CD4-positive, CD25-positive, alpha-beta regulatory T cell (primary cell): ENCODE measurements at regions not wholly inside any gene's neighbourhood (a gene's known extent, or its start where the extent isn't known, plus 50 kb on each side); places are given as distances from the start of the nearest gene placed in this dataset.

ENCODE experiments used
- ATAC-seq, 2 donors: fragments of 150-1000 bp; cut with Tn5 transposase; one replicate each; pipeline ENCODE4 v1.10.0; 2021; ENCODE audit warnings: low read depth in 2 of 2, moderate number of reproducible peaks in 2 of 2, moderate library complexity in 1 of 2
- DNase-seq, 3 donors: peaks; one replicate each; pipeline versions ENCODE4 v3.0.0 to v3.0.0-alpha.2; 2012 to 2022; ENCODE audit warnings: mixed read lengths in 1 of 3
- H3K27ac ChIP-seq: one replicate; pipeline ENCODE4 v1.7.0; 2013; ENCODE audit warnings: mild to moderate bottlenecking, low read length; ENCODE audit not compliant: insufficient read depth, poor library complexity, severe bottlenecking
- H3K27me3 ChIP-seq: one replicate; pipeline ENCODE4 v1.7.0; 2013; ENCODE audit warnings: low read length; ENCODE audit not compliant: control insufficient read depth, insufficient read depth
- H3K36me3 ChIP-seq: one replicate; pipeline ENCODE4 v1.7.0; 2013; ENCODE audit warnings: mild to moderate bottlenecking, low read length, moderate library complexity; ENCODE audit not compliant: control insufficient read depth, insufficient read depth
- H3K4me1 ChIP-seq: 2 replicates; pipeline ENCODE4 v1.7.0; 2013; ENCODE audit warnings: mild to moderate bottlenecking, low read length; ENCODE audit not compliant: insufficient read depth, control insufficient read depth, poor library complexity, severe bottlenecking
- H3K4me3 ChIP-seq: one replicate; pipeline ENCODE4 v1.7.0; 2013; ENCODE audit warnings: low read depth, mild to moderate bottlenecking, low read length, moderate library complexity
- H3K9me3 ChIP-seq, 2 experiments: 1 replicate in 1 of 2; 2 replicates in 1 of 2; pipeline ENCODE4 v1.7.0; 2013; ENCODE audit warnings: low read length in 2 of 2, mild to moderate bottlenecking in 1 of 2, moderate library complexity in 1 of 2; ENCODE audit not compliant: control insufficient read depth in 2 of 2
- H3K27ac Mint-ChIP-seq, 3 donors: one replicate each; pipeline ENCODE4 v1.8.0; 2020 to 2022; ENCODE audit warnings: mild to moderate bottlenecking in 3 of 3, mixed read lengths in 3 of 3, moderate library complexity in 2 of 3
- H3K27me3 Mint-ChIP-seq: one replicate; pipeline ENCODE4 v1.8.0; 2022; ENCODE audit warnings: mild to moderate bottlenecking, mixed read lengths
- H3K36me3 Mint-ChIP-seq: one replicate; pipeline ENCODE4 v1.8.0; 2020; ENCODE audit warnings: mixed read lengths
- H3K4me1 Mint-ChIP-seq, 4 donors: one replicate each; pipeline ENCODE4 v1.8.0; 2020 to 2022; ENCODE audit warnings: mixed read lengths in 4 of 4, mild to moderate bottlenecking in 1 of 4
- H3K4me3 Mint-ChIP-seq, 4 donors: one replicate each; pipeline ENCODE4 v1.8.0; 2020 to 2022; ENCODE audit warnings: mild to moderate bottlenecking in 4 of 4, mixed read lengths in 4 of 4, moderate library complexity in 3 of 4
- H3K9me3 Mint-ChIP-seq, 7 donors: one replicate each; pipeline ENCODE4 v1.8.0; 2020 to 2022; ENCODE audit warnings: mixed read lengths in 7 of 7, mild to moderate bottlenecking in 3 of 7, moderate library complexity in 2 of 7

DNA sequence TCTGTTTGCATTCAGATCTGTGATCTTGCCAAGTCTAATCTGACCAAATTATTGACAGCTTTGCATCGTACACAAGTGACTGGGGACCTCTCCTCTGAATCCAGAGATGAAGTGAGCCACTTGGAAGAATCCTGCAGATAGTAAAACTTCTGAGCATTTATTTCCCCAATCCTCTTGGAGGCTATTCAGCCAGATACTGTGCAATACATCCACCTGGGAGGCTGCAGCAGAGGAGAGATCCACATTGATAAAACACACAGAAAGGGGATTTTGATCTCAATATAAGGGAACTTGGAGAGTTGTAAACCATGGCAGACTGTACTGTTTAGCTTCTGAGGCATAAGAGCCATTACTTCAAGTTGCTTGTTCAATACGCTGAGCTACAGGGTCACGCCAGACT is 654.6 kb downstream of the MTRR start:
- Mint-ChIP-seq H3K9me3 (peaks cover 0 to 5% (median 0%) of the 10 kb centered on the region in 7 donors), H3K27ac (no peak overlapping the region), H3K4me3 (no peak overlapping the region), H3K27me3 (no peaks in the 10 kb centered on the region), H3K36me3 (no peaks in the 10 kb centered on the region), H3K4me1 (no peaks in the 10 kb centered on the region)
- Histone ChIP-seq H3K27ac (no peak overlapping the region), H3K36me3 (no peaks in the 10 kb centered on the region), H3K4me3 (no peak overlapping the region), H3K9me3 (no peaks in the 10 kb centered on the region), H3K27me3 (no peaks in the 10 kb centered on the region), H3K4me1 (no peaks in the 10 kb centered on the region)
- DNase-seq = no peak
- ATAC-seq = no peak

DNA sequence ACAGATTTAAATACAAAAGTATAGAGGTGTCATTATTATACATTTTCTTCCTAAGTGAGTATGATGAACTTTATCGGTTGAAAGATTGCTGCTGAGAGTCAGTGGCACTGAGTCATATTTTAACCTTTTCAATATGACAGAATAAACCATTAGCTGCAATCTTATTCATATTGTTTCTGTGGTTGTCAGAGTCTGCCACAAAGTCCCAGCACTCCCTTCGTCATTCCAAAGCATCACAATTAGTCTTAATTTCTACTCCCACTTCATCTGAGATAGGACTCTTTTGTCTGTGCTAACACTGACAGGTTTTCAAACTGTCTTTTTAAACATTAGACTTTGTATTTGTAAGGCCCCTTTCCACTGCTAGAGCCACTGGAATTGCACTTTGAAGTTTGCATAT is 656.9 kb downstream of the MTRR start:
- Histone ChIP-seq H3K36me3 (no peaks in the 10 kb centered on the region), H3K4me3 (no peak overlapping the region), H3K27me3 (no peaks in the 10 kb centered on the region), H3K27ac (no peak overlapping the region), H3K9me3 (no peaks in the 10 kb centered on the region), H3K4me1 (no peaks in the 10 kb centered on the region)
- H3K36me3 Mint-ChIP-seq = no peaks in the 10 kb centered on the region
- DNase-seq (no peak), ATAC-seq (no peak)
- peaks cover 0 to 5% (median 0%) of the 10 kb centered on the region in 7 donors for H3K9me3 Mint-ChIP-seq
- no peak overlapping the region for H3K27ac Mint-ChIP-seq
- no peaks in the 10 kb centered on the region for H3K27me3 Mint-ChIP-seq
- H3K4me1 Mint-ChIP-seq = no peaks in the 10 kb centered on the region
- H3K4me3 Mint-ChIP-seq = no peak overlapping the region

- DNase-seq (no peak), ATAC-seq (no peak)
- Histone ChIP-seq H3K4me1 (no peaks in the 10 kb centered on the region), H3K27ac (no peak overlapping the region), H3K9me3 (no peaks in the 10 kb centered on the region), H3K36me3 (no peaks in the 10 kb centered on the region), H3K4me3 (no peak overlapping the region), H3K27me3 (no peaks in the 10 kb centered on the region)
- H3K36me3 Mint-ChIP-seq = no peaks in the 10 kb centered on the region
- H3K27ac Mint-ChIP-seq = no peak overlapping the region
- H3K27me3 Mint-ChIP-seq = no peaks in the 10 kb centered on the region
- no peak overlapping the region for H3K4me3 Mint-ChIP-seq
- no peaks in the 10 kb centered on the region for H3K4me1 Mint-ChIP-seq
- H3K9me3 Mint-ChIP-seq = peaks cover 0 to 3% (median 0%) of the 10 kb centered on the region in 7 donors
These were observed 659.2 kb downstream of the MTRR start for GRCh38 chr5:8528106-8528505.

DNA sequence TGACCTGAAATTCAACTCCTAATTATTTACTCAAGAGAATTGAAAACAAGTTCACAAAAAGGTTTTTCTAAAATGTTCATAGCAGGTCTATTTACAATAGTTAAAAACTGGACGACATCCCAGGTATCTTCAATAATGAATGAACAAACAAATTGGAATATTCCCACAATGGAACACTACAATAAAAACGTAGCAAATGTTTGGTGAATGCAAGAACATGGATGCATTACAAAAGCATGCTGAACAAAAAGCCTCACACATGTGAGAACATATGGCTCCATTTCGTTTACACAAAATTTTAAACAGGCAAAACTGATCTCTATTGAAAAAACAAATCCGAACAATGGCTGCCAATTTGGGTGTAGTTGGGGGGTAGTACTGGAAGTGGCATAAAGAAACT is 669.9 kb downstream of the MTRR start:
- H3K4me3 ChIP-seq = no peak overlapping the region
- Mint-ChIP-seq H3K27ac (no peak overlapping the region), H3K36me3 (no peaks in the 10 kb centered on the region), H3K9me3 (peaks cover 0 to 11% (median 6%) of the 10 kb centered on the region in 7 donors), H3K27me3 (no peaks in the 10 kb centered on the region), H3K4me1 (no peaks in the 10 kb centered on the region), H3K4me3 (no peak overlapping the region)
- no peak for ATAC-seq
- no peak overlapping the region for H3K27ac ChIP-seq
- H3K9me3 ChIP-seq = no peaks in the 10 kb centered on the region
- no peaks in the 10 kb centered on the region for H3K36me3 ChIP-seq
- H3K27me3 ChIP-seq = no peaks in the 10 kb centered on the region
- no peaks in the 10 kb centered on the region for H3K4me1 ChIP-seq
- DNase-seq = no peak

DNA sequence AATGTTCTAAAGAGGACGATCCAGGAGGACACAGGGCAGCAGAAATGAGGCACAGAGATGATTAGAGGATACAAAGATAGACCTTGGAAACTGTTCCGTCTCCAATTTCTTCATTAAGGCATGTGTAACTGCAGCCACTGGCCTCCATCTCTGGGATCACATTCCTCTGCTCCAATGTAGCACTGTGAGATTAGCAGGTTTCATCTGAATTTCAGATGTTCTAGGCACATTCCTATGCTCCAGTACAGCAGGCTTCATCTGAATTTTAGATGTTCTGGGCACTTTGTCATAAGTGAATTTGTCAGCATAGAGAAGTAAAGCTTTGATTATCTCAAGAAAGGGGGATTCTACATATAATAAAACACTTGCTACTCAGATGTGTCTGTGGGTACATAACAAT is 671.4 kb downstream of the MTRR start:
- no peak for DNase-seq
- no peaks in the 10 kb centered on the region for H3K4me1 ChIP-seq
- no peaks in the 10 kb centered on the region for H3K4me1 Mint-ChIP-seq
- H3K36me3 ChIP-seq = no peaks in the 10 kb centered on the region
- no peaks in the 10 kb centered on the region for H3K27me3 ChIP-seq
- H3K36me3 Mint-ChIP-seq = no peaks in the 10 kb centered on the region
- no peaks in the 10 kb centered on the region for H3K9me3 ChIP-seq
- H3K27ac Mint-ChIP-seq = no peak overlapping the region
- no peak for ATAC-seq
- no peak overlapping the region for H3K27ac ChIP-seq
- H3K9me3 Mint-ChIP-seq = peaks cover 0 to 8% (median 6%) of the 10 kb centered on the region in 7 donors
- H3K27me3 Mint-ChIP-seq = no peaks in the 10 kb centered on the region
- no peak overlapping the region for H3K4me3 ChIP-seq
- H3K4me3 Mint-ChIP-seq = no peak overlapping the region

DNA sequence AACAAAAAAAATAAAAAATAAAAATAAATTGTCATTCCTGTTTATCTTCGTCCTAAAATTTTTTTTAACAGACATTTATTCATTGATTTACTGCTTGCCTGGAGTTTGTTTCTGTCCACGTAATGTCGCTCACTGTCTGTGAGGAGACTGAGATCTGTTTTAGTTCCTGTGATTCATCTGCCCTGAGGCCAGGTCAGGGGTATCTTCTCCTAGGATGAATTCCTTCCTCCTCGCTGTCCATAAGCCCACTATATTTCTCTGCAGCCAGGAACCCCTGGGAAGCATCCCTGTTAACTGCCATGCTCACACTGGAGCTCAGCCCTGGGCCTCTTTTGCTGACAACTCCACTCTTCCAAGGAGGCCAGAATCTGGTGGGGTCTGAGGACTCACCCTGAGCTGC is 682.0 kb downstream of the MTRR start:
- peaks cover 0 to 18% (median 7%) of the 10 kb centered on the region in 7 donors for H3K9me3 Mint-ChIP-seq

GRCh38 chr5:8553364-8553763 is 684.4 kb downstream of the MTRR start:
- H3K4me3 Mint-ChIP-seq = no peak overlapping the region
- peaks cover 0 to 7% of the 10 kb centered on the region in 2 experiments for H3K9me3 ChIP-seq
- H3K27me3 ChIP-seq = no peaks in the 10 kb centered on the region
- no peaks in the 10 kb centered on the region for H3K4me1 Mint-ChIP-seq
- no peaks in the 10 kb centered on the region for H3K4me1 ChIP-seq
- no peak overlapping the region for H3K4me3 ChIP-seq
- H3K27me3 Mint-ChIP-seq = no peaks in the 10 kb centered on the region
- ATAC-seq = no peak
- H3K36me3 Mint-ChIP-seq = no peaks in the 10 kb centered on the region
- no peak for DNase-seq
- peaks cover 0 to 21% (median 5%) of the 10 kb centered on the region in 7 donors for H3K9me3 Mint-ChIP-seq
- H3K27ac Mint-ChIP-seq = no peak overlapping the region
- H3K36me3 ChIP-seq = no peaks in the 10 kb centered on the region
- H3K27ac ChIP-seq = no peak overlapping the region

More for the DNA sequence above, 682.0 kb downstream of the MTRR start:
- H3K27me3 Mint-ChIP-seq = no peaks in the 10 kb centered on the region
- Histone ChIP-seq H3K36me3 (no peaks in the 10 kb centered on the region), H3K27me3 (no peaks in the 10 kb centered on the region), H3K27ac (no peak overlapping the region), H3K4me3 (no peak overlapping the region), H3K4me1 (no peaks in the 10 kb centered on the region), H3K9me3 (peaks cover 0 to 7% of the 10 kb centered on the region in 2 experiments)
- no peak overlapping the region for H3K4me3 Mint-ChIP-seq
- DNase-seq = no peak
- no peak for ATAC-seq
- H3K4me1 Mint-ChIP-seq = no peaks in the 10 kb centered on the region
- H3K36me3 Mint-ChIP-seq = no peaks in the 10 kb centered on the region
- H3K27ac Mint-ChIP-seq = no peak overlapping the region

- H3K9me3 Mint-ChIP-seq = peaks cover 0 to 21% (median 11%) of the 10 kb centered on the region in 7 donors
- no peaks in the 10 kb centered on the region for H3K36me3 ChIP-seq
- no peak for ATAC-seq
These were observed 688.8 kb downstream of the MTRR start for GRCh38 chr5:8557728-8558127.

More at GRCh38 chr5:8557728-8558127, 688.8 kb downstream of the MTRR start:
- Histone ChIP-seq H3K9me3 (peaks cover 0 to 7% of the 10 kb centered on the region in 2 experiments), H3K27ac (no peak overlapping the region), H3K4me3 (no peak overlapping the region), H3K27me3 (no peaks in the 10 kb centered on the region), H3K4me1 (no peaks in the 10 kb centered on the region)
- no peak overlapping the region for H3K27ac Mint-ChIP-seq
- no peaks in the 10 kb centered on the region for H3K4me1 Mint-ChIP-seq
- DNase-seq = no peak
- H3K4me3 Mint-ChIP-seq = no peak overlapping the region
- H3K36me3 Mint-ChIP-seq = no peaks in the 10 kb centered on the region
- H3K27me3 Mint-ChIP-seq = no peaks in the 10 kb centered on the region
